PC-3 (cell line): ENCODE measurements at regions not wholly inside any gene's neighbourhood (a gene's known extent, or its start where the extent isn't known, plus 50 kb on each side); places are given as distances from the start of the nearest gene placed in this dataset.

Experiments
- ATAC-seq: fragments of 200-7000 bp; cut with Tn5 transposase; 2 replicates; pipeline ENCODE4 v1.9.1; 2020; ENCODE audit warnings: mild to moderate bottlenecking, moderate library complexity
- BruUV-seq: library from RNA; stranded (reverse); fragments of 400-500 nt; replicated peaks from 2 replicates; lab custom pipeline; 2021; lab: Mats Ljungman, UMichigan
- CTCF ChIA-PET: fragments of 300-600 bp; sonication (Branson Sonifier 250); formaldehyde crosslinking; loops from one replicate; lab custom pipeline; 2022; ENCODE audit warnings: antibody characterized with exemption; lab: Charles Lee
- POLR2A ChIA-PET: fragments of 300-600 bp; sonication (Branson Sonifier 250); formaldehyde crosslinking; loops from one replicate; lab custom pipeline; 2022; ENCODE audit warnings: antibody characterized with exemption; ENCODE audit not compliant: unreplicated experiment; lab: Charles Lee
- DNase-seq: peaks from one replicate; pipeline ENCODE4 v3.0.0-alpha.2; 2015
- H2AFZ ChIP-seq: fragments of 300-600 bp; sonication (generic); 2 replicates; pipeline ENCODE4 v1.6.0; 2016; ENCODE audit warnings: antibody characterized with exemption, low read length
- H3F3A ChIP-seq: fragments of 300-600 bp; sonication (generic); one replicate; pipeline ENCODE4 v1.6.0; 2017; ENCODE audit warnings: antibody characterized with exemption, low read length, control low read depth, mild to moderate bottlenecking; ENCODE audit not compliant: unreplicated experiment
- H3K27ac ChIP-seq: fragments of 300-600 bp; sonication (generic); 2 replicates; pipeline ENCODE4 v1.5.1; 2016; ENCODE audit warnings: mild to moderate bottlenecking, low read length
- H3K27me3 ChIP-seq: fragments of 300-600 bp; sonication (generic); 2 replicates; pipeline ENCODE4 v1.6.1; 2016; ENCODE audit warnings: low read length, mixed read lengths
- H3K36me3 ChIP-seq: fragments of 300-600 bp; sonication (generic); 2 replicates; pipeline ENCODE4 v1.6.1; 2016; ENCODE audit warnings: low read depth, mixed run types, low read length, mixed read lengths
- H3K4me1 ChIP-seq: fragments of 300-600 bp; sonication (generic); 2 replicates; pipeline ENCODE4 v1.5.1; 2016; ENCODE audit warnings: low read length; ENCODE audit not compliant: insufficient read depth
- H3K4me2 ChIP-seq: fragments of 300-600 bp; sonication (generic); 2 replicates; pipeline ENCODE4 v1.6.0; 2016; ENCODE audit warnings: low read length
- H3K4me3 ChIP-seq: fragments of 300-600 bp; sonication (generic); 2 replicates; pipeline ENCODE4 v1.5.1; 2016; ENCODE audit warnings: mild to moderate bottlenecking, low read length, mixed read lengths
- H3K79me2 ChIP-seq: fragments of 300-600 bp; sonication (generic); 2 replicates; pipeline ENCODE4 v1.6.1; 2017; ENCODE audit warnings: low read length, mixed read lengths
- H3K9ac ChIP-seq: fragments of 300-600 bp; sonication (generic); 2 replicates; pipeline ENCODE4 v1.6.0; 2016; ENCODE audit warnings: mild to moderate bottlenecking, low read length
- H3K9me2 ChIP-seq: fragments of 300-600 bp; sonication (generic); replicated peaks from 2 replicates; pipeline ENCODE4 v1.6.1; 2016; ENCODE audit warnings: mixed run types, low read length, mixed read lengths
- H3K9me3 ChIP-seq: fragments of 300-600 bp; sonication (generic); 2 replicates; pipeline ENCODE4 v1.6.1; 2016; ENCODE audit warnings: low read length, mixed read lengths
- H4K20me1 ChIP-seq: fragments of 300-600 bp; sonication (generic); 2 replicates; pipeline ENCODE4 v1.6.1; 2016; ENCODE audit warnings: low read length, mixed read lengths
- EZH2 ChIP-seq: fragments of 300-600 bp; sonication (generic); IDR thresholded peaks from one replicate; pipeline ENCODE4 v1.6.1; 2017; ENCODE audit warnings: antibody characterized with exemption, mild to moderate bottlenecking, low read length; ENCODE audit not compliant: unreplicated experiment
- EZH2phosphoT487 ChIP-seq: fragments of 300-600 bp; sonication (generic); IDR thresholded peaks from 2 replicates; pipeline ENCODE4 v1.6.1; 2018; ENCODE audit warnings: mild to moderate bottlenecking, antibody characterized with exemption, low read length, borderline replicate concordance
- intact Hi-C: fragments of 100-400 bp; cut with micrococcal nuclease; formaldehyde crosslinking; loops from 2 replicates; pipeline ENCODE4 v1.9.0; 2023
- TF ChIP-seq, protein P1 (sequence below): fragments of 300-600 bp; sonication (generic); conservative IDR thresholded peaks from 2 replicates; pipeline ENCODE4 v1.5.1; 2017; ENCODE audit warnings: antibody characterized with exemption, low read depth, mild to moderate bottlenecking, low read length

GRCh38 chr19:30880551-30880950 is 468.7 kb downstream of the TSHZ3 start:
- CTCF ChIA-PET: no interaction called here
- no peaks in the 10 kb centered on the region for H3K9me2 ChIP-seq

DNA sequence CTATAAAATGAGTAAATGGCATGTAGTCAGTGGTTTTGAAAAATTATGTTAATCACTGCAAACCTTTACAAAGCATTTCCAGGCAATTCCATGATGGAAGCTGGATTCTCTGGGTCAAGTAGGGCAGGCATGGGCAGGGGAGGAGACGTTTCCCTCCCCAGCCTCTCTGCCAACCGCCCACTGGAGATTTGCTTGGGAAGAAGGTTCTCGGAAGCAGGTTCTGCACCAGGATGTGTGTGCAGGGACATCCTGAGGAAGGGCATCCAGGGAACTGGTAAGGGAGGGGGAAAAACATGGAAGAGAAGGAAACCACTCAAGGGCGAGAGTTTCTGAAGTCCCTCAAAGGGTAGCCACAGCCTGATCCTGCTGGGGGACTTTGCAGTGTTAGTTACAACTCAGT is 469.1 kb downstream of the TSHZ3 start:
- BruUV-seq: no TSS peak
- Histone ChIP-seq H3K4me1 (no peaks in the 10 kb centered on the region), H3F3A (no peaks in the 10 kb centered on the region), H3K79me2 (no peaks in the 10 kb centered on the region), H3K4me3 (no peak overlapping the region), H3K27me3 (no peaks in the 10 kb centered on the region), H3K9ac (no peak overlapping the region), H3K27ac (no peak overlapping the region), H3K9me3 (no peaks in the 10 kb centered on the region), H3K9me2 (no peaks in the 10 kb centered on the region), H4K20me1 (no peaks in the 10 kb centered on the region), H3K4me2 (no peak overlapping the region), H2AFZ (no peak overlapping the region), H3K36me3 (no peaks in the 10 kb centered on the region)
- ATAC-seq (no peak), DNase-seq (no peak)
- ChIA-PET CTCF (no interaction called here), POLR2A (no interaction called here)
- TF ChIP-seq EZH2phosphoT487 (no peak), EZH2 (no peak)
- TF ChIP-seq, protein P1, sequence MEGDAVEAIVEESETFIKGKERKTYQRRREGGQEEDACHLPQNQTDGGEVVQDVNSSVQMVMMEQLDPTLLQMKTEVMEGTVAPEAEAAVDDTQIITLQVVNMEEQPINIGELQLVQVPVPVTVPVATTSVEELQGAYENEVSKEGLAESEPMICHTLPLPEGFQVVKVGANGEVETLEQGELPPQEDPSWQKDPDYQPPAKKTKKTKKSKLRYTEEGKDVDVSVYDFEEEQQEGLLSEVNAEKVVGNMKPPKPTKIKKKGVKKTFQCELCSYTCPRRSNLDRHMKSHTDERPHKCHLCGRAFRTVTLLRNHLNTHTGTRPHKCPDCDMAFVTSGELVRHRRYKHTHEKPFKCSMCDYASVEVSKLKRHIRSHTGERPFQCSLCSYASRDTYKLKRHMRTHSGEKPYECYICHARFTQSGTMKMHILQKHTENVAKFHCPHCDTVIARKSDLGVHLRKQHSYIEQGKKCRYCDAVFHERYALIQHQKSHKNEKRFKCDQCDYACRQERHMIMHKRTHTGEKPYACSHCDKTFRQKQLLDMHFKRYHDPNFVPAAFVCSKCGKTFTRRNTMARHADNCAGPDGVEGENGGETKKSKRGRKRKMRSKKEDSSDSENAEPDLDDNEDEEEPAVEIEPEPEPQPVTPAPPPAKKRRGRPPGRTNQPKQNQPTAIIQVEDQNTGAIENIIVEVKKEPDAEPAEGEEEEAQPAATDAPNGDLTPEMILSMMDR: no peak
- intact Hi-C loops: no loop called here

More at GRCh38 chr19:30880551-30880950, 468.7 kb downstream of the TSHZ3 start:
- H3K4me3 ChIP-seq: no peak overlapping the region
- no peaks in the 10 kb centered on the region for H3F3A ChIP-seq
- no peaks in the 10 kb centered on the region for H3K36me3 ChIP-seq
- H3K4me2 ChIP-seq: no peak overlapping the region
- ATAC-seq (no peak), DNase-seq (no peak)
- POLR2A ChIA-PET: no interaction called here
- no peak overlapping the region for H2AFZ ChIP-seq
- no TSS peak for BruUV-seq
- intact Hi-C loops: no loop called here
- H4K20me1 ChIP-seq: no peaks in the 10 kb centered on the region
- no peak overlapping the region for H3K27ac ChIP-seq
- H3K4me1 ChIP-seq: no peaks in the 10 kb centered on the region
- H3K9me3 ChIP-seq: no peaks in the 10 kb centered on the region
- TF ChIP-seq EZH2phosphoT487 (no peak), EZH2 (no peak)
- TF ChIP-seq, protein P1: no peak
- no peak overlapping the region for H3K9ac ChIP-seq
- no peaks in the 10 kb centered on the region for H3K27me3 ChIP-seq
- H3K79me2 ChIP-seq: no peaks in the 10 kb centered on the region

DNA sequence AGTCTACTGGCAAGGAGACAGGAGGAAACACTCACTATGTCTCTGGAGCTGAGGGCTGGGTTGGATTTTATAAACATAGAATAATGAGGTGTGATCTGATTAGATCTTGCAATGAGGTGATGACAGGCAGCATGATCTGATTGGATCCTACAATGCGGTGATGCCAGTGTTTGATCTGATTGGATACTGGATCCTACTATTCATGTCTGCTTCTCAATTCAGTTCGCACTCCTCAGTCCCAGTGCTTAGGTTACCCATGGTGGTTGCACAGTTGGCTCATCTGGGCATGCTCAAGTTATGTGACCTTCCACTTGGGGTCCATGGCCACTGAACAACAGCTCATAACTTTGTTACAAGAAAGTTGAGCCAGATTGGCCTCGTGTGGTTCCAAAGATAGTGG is 469.5 kb downstream of the TSHZ3 start:
- Histone ChIP-seq H3K4me1 (no peaks in the 10 kb centered on the region), H3K9me3 (no peaks in the 10 kb centered on the region), H3K4me3 (no peak overlapping the region), H3K9me2 (no peaks in the 10 kb centered on the region), H3K36me3 (no peaks in the 10 kb centered on the region), H3K4me2 (no peak overlapping the region), H3K27me3 (no peaks in the 10 kb centered on the region), H3K9ac (no peak overlapping the region), H2AFZ (no peak overlapping the region), H4K20me1 (no peaks in the 10 kb centered on the region), H3F3A (no peaks in the 10 kb centered on the region), H3K27ac (no peak overlapping the region), H3K79me2 (no peaks in the 10 kb centered on the region)
- DNase-seq (no peak), ATAC-seq (no peak)
- intact Hi-C loops: no loop called here
- POLR2A ChIA-PET: no interaction called here
- no TSS peak for BruUV-seq
- CTCF ChIA-PET: no interaction called here
- TF ChIP-seq EZH2 (no peak), EZH2phosphoT487 (no peak)
- TF ChIP-seq, protein P1: no peak
